ENCODE measurements at regions not wholly inside any gene's neighbourhood (a gene's known extent, or its start where the extent isn't known, plus 50 kb on each side); places are given as distances from the start of the nearest gene placed in this dataset.

GRCh38 chr9:93801120-93801519, 154.0 kb downstream of the BARX1 start:
- Histone ChIP-seq H3K27me3 (ENCODE audit: insufficient read depth, poor library complexity, severe bottlenecking) (no peaks in the 10 kb centered on the region), H3K4me3 (replicated peaks; ENCODE audit: insufficient read depth, low read length) (no peak overlapping the region), H3K27ac (replicated peaks) (no peak overlapping the region)
- DNase-seq (ENCODE audit: low read depth in 1 of 2, low spot score in 1 of 2): no peak
- TF ChIP-seq, protein P1, sequence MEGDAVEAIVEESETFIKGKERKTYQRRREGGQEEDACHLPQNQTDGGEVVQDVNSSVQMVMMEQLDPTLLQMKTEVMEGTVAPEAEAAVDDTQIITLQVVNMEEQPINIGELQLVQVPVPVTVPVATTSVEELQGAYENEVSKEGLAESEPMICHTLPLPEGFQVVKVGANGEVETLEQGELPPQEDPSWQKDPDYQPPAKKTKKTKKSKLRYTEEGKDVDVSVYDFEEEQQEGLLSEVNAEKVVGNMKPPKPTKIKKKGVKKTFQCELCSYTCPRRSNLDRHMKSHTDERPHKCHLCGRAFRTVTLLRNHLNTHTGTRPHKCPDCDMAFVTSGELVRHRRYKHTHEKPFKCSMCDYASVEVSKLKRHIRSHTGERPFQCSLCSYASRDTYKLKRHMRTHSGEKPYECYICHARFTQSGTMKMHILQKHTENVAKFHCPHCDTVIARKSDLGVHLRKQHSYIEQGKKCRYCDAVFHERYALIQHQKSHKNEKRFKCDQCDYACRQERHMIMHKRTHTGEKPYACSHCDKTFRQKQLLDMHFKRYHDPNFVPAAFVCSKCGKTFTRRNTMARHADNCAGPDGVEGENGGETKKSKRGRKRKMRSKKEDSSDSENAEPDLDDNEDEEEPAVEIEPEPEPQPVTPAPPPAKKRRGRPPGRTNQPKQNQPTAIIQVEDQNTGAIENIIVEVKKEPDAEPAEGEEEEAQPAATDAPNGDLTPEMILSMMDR (IDR thresholded peaks at IDR 0.05; ENCODE audit: insufficient read depth, low read length): no peak
- TF ChIP-seq GABPA (IDR thresholded peaks at IDR 0.05; ENCODE audit: low read depth) (no peak), SPI1 (IDR thresholded peaks at IDR 0.05; ENCODE audit: borderline replicate concordance, low read depth) (no peak), REST (IDR thresholded peaks at IDR 0.05; ENCODE audit: insufficient replicate concordance, low read depth) (no peak), POLR2AphosphoS5 (IDR thresholded peaks at IDR 0.05; ENCODE audit: low read depth) (no peak)

- Histone ChIP-seq H3K4me3 (replicated peaks; ENCODE audit: insufficient read depth, low read length) (no peak overlapping the region), H3K27me3 (ENCODE audit: insufficient read depth, poor library complexity, severe bottlenecking) (no peaks in the 10 kb centered on the region), H3K27ac (replicated peaks) (no peak overlapping the region)
- no peak for DNase-seq (ENCODE audit: low read depth in 1 of 2, low spot score in 1 of 2)
- no peak for TF ChIP-seq POLR2AphosphoS5 (IDR thresholded peaks at IDR 0.05; ENCODE audit: low read depth)
- no peak for TF ChIP-seq GABPA (IDR thresholded peaks at IDR 0.05; ENCODE audit: low read depth)
Measured at GRCh38 chr9:93792358-93792757, 162.8 kb downstream of the BARX1 start.

GRCh38 chr9:93786204-93786603, 169.0 kb downstream of the BARX1 start:
- TF ChIP-seq POLR2AphosphoS5 (IDR thresholded peaks at IDR 0.05; ENCODE audit: low read depth): no peak
- no peak overlapping the region for H3K27ac ChIP-seq (replicated peaks)
- no peaks in the 10 kb centered on the region for H3K27me3 ChIP-seq (ENCODE audit: insufficient read depth, poor library complexity, severe bottlenecking)
- no peak for DNase-seq (ENCODE audit: low read depth in 1 of 2, low spot score in 1 of 2)
- no peak overlapping the region for H3K4me3 ChIP-seq (replicated peaks; ENCODE audit: insufficient read depth, low read length)

DNA sequence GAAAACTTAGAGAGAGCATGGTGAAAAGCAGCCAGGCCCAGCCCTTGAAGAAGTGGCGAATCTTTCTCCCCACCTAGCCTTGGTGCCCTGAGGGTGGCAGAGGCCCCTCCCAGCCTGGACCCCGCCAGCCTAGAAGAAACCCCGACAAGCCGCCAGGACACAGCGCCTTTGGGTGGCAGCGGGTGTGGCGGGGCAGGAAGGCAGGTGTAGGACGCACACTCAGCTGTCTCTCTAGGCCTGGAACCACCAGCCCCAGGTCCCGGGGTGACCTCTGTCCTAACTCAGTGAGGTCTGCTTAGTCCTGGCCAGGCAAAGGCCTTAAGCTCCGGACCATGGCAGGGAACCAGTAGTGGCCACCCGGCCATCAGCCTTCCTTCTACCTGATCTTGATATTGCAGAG, 178.3 kb downstream of the BARX1 start:
- no peak for TF ChIP-seq REST (IDR thresholded peaks at IDR 0.05; ENCODE audit: insufficient replicate concordance, low read depth)
- TF ChIP-seq GABPA (IDR thresholded peaks at IDR 0.05; ENCODE audit: low read depth): no peak
- no peak for TF ChIP-seq SPI1 (IDR thresholded peaks at IDR 0.05; ENCODE audit: borderline replicate concordance, low read depth)
- no peak for TF ChIP-seq POLR2AphosphoS5 (IDR thresholded peaks at IDR 0.05; ENCODE audit: low read depth)
- TF ChIP-seq, protein P1 (IDR thresholded peaks at IDR 0.05; ENCODE audit: insufficient read depth, low read length): no peak
- no peak overlapping the region for H3K27ac ChIP-seq (replicated peaks)
- no peak for DNase-seq (ENCODE audit: low read depth in 1 of 2, low spot score in 1 of 2)
- H3K27me3 ChIP-seq (ENCODE audit: insufficient read depth, poor library complexity, severe bottlenecking): no peaks in the 10 kb centered on the region
- no peak overlapping the region for H3K4me3 ChIP-seq (replicated peaks; ENCODE audit: insufficient read depth, low read length)

- DNase-seq (ENCODE audit: low read depth in 1 of 2, low spot score in 1 of 2): no peak
- H3K4me3 ChIP-seq (replicated peaks; ENCODE audit: insufficient read depth, low read length): no peak overlapping the region
- no peak for TF ChIP-seq REST (IDR thresholded peaks at IDR 0.05; ENCODE audit: insufficient replicate concordance, low read depth)
- no peak for TF ChIP-seq GABPA (IDR thresholded peaks at IDR 0.05; ENCODE audit: low read depth)
- TF ChIP-seq, protein P1 (IDR thresholded peaks at IDR 0.05; ENCODE audit: insufficient read depth, low read length): no peak
- TF ChIP-seq SPI1 (IDR thresholded peaks at IDR 0.05; ENCODE audit: borderline replicate concordance, low read depth): no peak
- no peak for TF ChIP-seq POLR2AphosphoS5 (IDR thresholded peaks at IDR 0.05; ENCODE audit: low read depth)
- H3K27ac ChIP-seq (replicated peaks): no peak overlapping the region
- H3K27me3 ChIP-seq (ENCODE audit: insufficient read depth, poor library complexity, severe bottlenecking): no peaks in the 10 kb centered on the region
Measured at GRCh38 chr9:93776256-93776655, 178.9 kb downstream of the BARX1 start.

Measured in HL-60 (cell line).